ENCODE measurements at regions not wholly inside any gene's neighbourhood (a gene's known extent, or its start where the extent isn't known, plus 50 kb on each side); places are given as distances from the start of the nearest gene placed in this dataset.

DNA sequence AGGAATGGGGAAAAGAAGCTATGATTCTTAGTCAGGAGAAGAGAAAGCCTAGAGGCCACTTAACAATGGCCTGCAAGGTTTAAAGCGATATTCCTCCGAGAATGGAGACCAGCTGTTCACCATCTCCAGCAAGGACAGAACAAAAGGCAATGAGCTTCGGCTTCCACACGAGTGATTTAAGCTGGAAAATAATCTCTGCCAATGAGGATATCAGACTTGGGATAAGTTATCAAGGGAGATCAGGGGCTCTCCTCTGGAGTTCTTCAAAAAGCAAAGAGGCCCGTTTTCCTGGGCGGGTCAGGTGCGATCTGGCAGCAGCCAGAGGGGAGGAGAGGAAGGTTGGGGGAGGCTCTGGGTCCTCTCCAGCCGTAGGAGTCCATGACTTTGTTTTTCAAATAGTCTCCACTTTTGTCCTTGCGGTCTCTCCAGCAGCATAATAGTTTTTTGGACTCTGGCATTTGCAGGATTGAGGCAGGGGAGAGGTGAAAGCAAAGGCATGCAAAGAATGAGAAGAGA, 211.3 kb downstream of the SKIDA1 start:
- Histone ChIP-seq H3K4me1 (ENCODE audit: control insufficient read depth, extremely low read depth, insufficient read depth, low read length) (peaks cover 27% of the 10 kb centered on the region), H3K9me1 (ENCODE audit: control insufficient read depth, extremely low read depth, insufficient read depth, low read length) (no peaks in the 10 kb centered on the region), H3K4me2 (ENCODE audit: control insufficient read depth, extremely low read depth, insufficient read depth, low read depth, low read length) (no peak overlapping the region), H3K27me3 (ENCODE audit: control insufficient read depth, extremely low read depth, insufficient read depth, low read length) (no peaks in the 10 kb centered on the region), H3K4me3 (ENCODE audit: control insufficient read depth in 2 of 3, extremely low read depth in 1 of 3, insufficient read depth in 2 of 3, low read depth in 1 of 3, low read length in 3 of 3) (no peak overlapping the region), H3K79me2 (ENCODE audit: control insufficient read depth, insufficient read depth, low read length) (no peaks in the 10 kb centered on the region), H3K9ac (ENCODE audit: control insufficient read depth, extremely low read depth, insufficient read depth, low read length) (no peak overlapping the region), H4K20me1 (ENCODE audit: control insufficient read depth, extremely low read depth, insufficient read depth, low read length) (no peaks in the 10 kb centered on the region), H2AFZ (ENCODE audit: control insufficient read depth, low read length) (peak overlapping the region; percentile 51), H3K9me3 (ENCODE audit: control insufficient read depth, low read depth, low read length) (no peaks in the 10 kb centered on the region), H3K36me3 (ENCODE audit: control insufficient read depth in 2 of 2, extremely low read depth in 1 of 2, insufficient read depth in 2 of 2, low read length in 2 of 2) (no peaks in the 10 kb centered on the region), H3K27ac (ENCODE audit: control insufficient read depth, insufficient read depth, low read length) (no peak overlapping the region)
- dilution Hi-C loops (cut with MboI; ENCODE audit: extremely low pct_ligation_motif_present, low sequenced_read_pairs), result no loop called here
- no peak for DNase-seq (ENCODE audit: low read depth, low spot score)
- no peak for FAIRE-seq
- TF ChIP-seq, protein P1, sequence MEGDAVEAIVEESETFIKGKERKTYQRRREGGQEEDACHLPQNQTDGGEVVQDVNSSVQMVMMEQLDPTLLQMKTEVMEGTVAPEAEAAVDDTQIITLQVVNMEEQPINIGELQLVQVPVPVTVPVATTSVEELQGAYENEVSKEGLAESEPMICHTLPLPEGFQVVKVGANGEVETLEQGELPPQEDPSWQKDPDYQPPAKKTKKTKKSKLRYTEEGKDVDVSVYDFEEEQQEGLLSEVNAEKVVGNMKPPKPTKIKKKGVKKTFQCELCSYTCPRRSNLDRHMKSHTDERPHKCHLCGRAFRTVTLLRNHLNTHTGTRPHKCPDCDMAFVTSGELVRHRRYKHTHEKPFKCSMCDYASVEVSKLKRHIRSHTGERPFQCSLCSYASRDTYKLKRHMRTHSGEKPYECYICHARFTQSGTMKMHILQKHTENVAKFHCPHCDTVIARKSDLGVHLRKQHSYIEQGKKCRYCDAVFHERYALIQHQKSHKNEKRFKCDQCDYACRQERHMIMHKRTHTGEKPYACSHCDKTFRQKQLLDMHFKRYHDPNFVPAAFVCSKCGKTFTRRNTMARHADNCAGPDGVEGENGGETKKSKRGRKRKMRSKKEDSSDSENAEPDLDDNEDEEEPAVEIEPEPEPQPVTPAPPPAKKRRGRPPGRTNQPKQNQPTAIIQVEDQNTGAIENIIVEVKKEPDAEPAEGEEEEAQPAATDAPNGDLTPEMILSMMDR (optimal IDR thresholded peaks at IDR 0.05 in 1 of 3, IDR thresholded peaks at IDR 0.05 in 1 of 3, conservative IDR thresholded peaks at IDR 0.05 in 1 of 3; ENCODE audit: extremely low read depth in 1 of 3, insufficient read depth in 2 of 3, low read length in 3 of 3), result no peak
- TF ChIP-seq EZH2 (IDR thresholded peaks at IDR 0.05; ENCODE audit: low read length), result no peak

DNA sequence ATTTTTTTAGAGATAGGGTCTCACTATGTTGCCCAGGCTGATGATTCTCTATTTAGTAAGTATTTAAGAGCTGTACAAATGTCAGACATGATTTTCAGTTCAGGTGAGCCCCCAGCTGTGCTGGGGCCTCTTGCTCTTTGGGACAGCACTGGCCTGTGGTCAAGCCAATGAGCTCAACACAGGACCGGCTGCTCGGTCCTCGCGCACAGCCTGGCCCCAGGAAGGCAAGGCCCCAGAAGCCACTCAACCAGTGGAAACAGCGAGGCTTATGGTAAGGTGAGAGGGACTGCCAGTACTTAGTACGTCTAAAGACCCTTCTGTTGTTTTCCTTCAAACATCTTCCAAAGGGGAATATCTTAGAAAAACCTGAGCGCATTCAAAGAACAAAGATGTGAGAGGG, 211.8 kb downstream of the SKIDA1 start:
- no peaks in the 10 kb centered on the region for H4K20me1 ChIP-seq (ENCODE audit: control insufficient read depth, extremely low read depth, insufficient read depth, low read length)
- H3K4me3 ChIP-seq (ENCODE audit: control insufficient read depth in 2 of 3, extremely low read depth in 1 of 3, insufficient read depth in 2 of 3, low read depth in 1 of 3, low read length in 3 of 3), result no peak overlapping the region
- H3K27me3 ChIP-seq (ENCODE audit: control insufficient read depth, extremely low read depth, insufficient read depth, low read length), result no peaks in the 10 kb centered on the region
- H3K4me1 ChIP-seq (ENCODE audit: control insufficient read depth, extremely low read depth, insufficient read depth, low read length), result peaks cover 27% of the 10 kb centered on the region
- H2AFZ ChIP-seq (ENCODE audit: control insufficient read depth, low read length), result no peak overlapping the region
- H3K4me2 ChIP-seq (ENCODE audit: control insufficient read depth, extremely low read depth, insufficient read depth, low read depth, low read length), result no peak overlapping the region
- H3K9me1 ChIP-seq (ENCODE audit: control insufficient read depth, extremely low read depth, insufficient read depth, low read length), result no peaks in the 10 kb centered on the region
- dilution Hi-C loops (cut with MboI; ENCODE audit: extremely low pct_ligation_motif_present, low sequenced_read_pairs), result no loop called here
- H3K36me3 ChIP-seq (ENCODE audit: control insufficient read depth in 2 of 2, extremely low read depth in 1 of 2, insufficient read depth in 2 of 2, low read length in 2 of 2), result no peaks in the 10 kb centered on the region
- TF ChIP-seq, protein P1 (optimal IDR thresholded peaks at IDR 0.05 in 1 of 3, IDR thresholded peaks at IDR 0.05 in 1 of 3, conservative IDR thresholded peaks at IDR 0.05 in 1 of 3; ENCODE audit: extremely low read depth in 1 of 3, insufficient read depth in 2 of 3, low read length in 3 of 3), result no peak
- no peak for TF ChIP-seq EZH2 (IDR thresholded peaks at IDR 0.05; ENCODE audit: low read length)
- H3K79me2 ChIP-seq (ENCODE audit: control insufficient read depth, insufficient read depth, low read length), result no peaks in the 10 kb centered on the region
- DNase-seq (ENCODE audit: low read depth, low spot score) (no peak), FAIRE-seq (no peak)
- no peaks in the 10 kb centered on the region for H3K9me3 ChIP-seq (ENCODE audit: control insufficient read depth, low read depth, low read length)
- no peak overlapping the region for H3K9ac ChIP-seq (ENCODE audit: control insufficient read depth, extremely low read depth, insufficient read depth, low read length)
- no peak overlapping the region for H3K27ac ChIP-seq (ENCODE audit: control insufficient read depth, insufficient read depth, low read length)

Measured in keratinocyte (primary cell).